Left kidney (tissue), 1 donor: ENCODE measurements at regions not wholly inside any gene's neighbourhood (a gene's known extent, or its start where the extent isn't known, plus 50 kb on each side); places are given as distances from the start of the nearest gene placed in this dataset.

ENCODE experiments used
- DNase-seq: peaks from one replicate; pipeline ENCODE4 v3.0.0-alpha.2; 2013

DNA sequence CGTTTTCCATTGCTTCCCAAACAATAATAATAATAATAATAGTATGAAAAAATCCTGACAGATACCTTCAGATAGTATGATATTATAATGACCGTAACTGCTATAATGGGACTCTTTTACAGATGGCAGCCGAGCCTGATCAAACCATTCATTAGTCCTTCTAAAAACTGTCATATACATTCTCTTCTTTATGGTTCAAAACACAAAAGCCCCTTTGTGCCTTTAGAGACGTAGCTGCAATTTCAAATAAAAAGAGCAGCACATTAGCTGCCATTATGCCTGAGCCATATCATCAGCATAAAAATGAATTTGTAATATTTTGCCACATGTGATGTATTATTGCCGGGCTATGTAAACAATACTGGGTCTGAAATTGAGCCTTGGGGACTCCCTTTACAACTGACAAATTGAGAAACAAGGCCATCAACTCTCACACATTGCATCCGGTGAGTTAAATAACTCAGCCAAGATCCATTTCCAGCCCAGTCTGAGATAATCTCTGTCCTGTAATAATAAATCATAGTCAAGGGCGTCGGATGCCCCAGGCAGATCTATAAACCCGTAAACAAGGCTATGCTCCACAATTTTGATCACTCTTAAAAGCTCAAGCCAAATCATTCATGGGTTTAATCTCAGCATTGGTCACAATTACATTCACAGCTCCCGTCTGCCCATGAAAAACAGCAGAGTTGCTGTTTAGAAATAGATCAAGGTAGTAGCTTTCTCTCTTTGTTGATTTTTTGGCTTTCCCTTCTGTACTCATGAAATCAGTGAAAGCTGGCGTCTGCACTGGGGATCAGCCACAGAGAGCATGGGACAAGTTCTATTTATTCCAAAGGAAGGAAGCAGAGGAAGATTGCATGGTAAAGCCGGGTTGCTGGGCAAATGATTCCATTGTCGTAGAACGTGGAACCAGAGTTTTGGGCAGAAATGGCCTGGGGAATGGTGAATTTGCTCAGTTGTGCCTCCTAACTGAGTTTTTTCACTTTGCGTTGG, 150.1 kb upstream of the BMPER start:
- DNase-seq = no peak

DNA sequence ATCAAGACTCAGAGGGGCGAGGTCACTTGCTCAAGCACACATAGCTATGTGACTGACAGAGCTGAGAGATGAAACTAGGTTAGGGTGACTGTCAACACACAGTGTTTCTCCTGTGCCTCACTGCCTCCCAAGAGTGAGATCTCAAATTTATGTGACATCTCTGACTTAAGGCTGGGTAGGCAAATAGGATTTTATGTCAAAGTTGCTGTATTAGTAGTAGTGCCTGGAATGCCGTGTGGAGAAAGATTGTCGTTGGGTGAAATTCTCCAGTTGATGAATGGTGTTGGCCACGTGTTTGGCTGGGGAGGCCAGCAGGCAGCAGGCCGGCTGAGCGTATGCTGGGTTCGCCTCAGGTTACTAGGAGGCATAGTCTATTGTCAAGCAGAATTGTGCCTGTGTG, 148.3 kb upstream of the BMPER start:
- no peak for DNase-seq

DNA sequence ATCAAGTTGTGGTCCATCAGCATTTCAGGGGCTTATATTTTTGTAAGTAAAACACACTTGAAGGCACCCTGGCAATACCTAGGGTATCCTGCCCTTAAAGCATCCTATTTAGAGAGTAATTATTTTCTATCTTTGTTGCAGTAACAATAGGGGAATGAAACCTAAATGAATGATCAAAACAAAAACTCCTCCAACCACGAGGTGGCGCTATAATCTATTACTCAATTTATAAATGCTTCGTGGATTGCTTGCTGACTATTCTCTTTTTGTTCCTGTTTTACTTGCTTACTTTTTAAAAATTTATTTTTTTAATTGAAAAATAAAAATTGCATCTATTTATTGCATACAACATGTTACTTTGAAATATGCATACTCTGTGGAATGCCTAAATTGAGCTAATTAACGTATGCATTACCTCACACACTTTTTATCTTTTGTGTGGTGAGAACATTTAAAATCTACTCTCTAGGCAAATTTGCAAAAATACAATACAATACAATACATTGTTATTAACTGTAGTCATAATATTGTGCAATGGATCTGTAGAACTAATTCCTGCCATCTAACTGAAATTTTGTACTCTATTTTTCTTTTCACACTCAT, 147.7 kb upstream of the BMPER start:
- no peak for DNase-seq

DNA sequence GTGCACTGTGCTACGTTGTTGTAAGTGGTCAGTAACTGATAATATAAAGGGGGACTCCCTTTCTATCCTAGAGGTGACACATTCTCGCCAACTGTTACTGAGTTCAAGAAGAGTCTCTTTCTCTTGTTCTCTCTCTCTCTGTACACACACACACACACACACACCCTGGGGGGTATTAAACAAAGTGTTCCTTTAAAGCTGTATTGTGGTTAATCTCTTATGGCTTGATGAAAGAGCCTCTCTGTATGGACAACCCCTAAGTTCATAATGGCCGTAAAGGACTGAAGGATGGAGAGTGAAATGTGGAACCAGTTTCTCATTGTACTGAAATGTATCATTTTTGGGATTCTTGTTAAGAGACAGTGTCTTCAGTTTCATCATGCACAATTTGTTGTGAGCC, 145.2 kb upstream of the BMPER start:
- DNase-seq = no peak

DNA sequence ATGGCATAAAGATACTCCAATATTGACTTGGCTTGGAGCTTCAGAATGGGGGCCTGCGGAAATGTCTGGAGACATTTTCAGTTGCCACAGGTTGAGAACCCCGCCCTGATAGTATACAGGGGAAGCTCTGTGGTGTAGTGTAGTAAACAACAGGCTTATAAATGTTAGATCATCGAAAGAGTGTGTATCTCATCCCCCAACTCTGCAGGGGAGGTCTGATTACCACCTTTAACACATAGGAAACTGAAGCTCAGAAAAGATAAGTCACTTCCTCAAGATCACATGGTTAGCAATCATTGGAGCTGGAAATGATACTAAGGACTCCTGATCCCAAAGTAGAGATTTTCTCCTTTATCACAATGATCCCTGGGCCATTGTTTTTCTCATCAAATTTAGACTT, 144.5 kb upstream of the BMPER start:
- DNase-seq = no peak

DNA sequence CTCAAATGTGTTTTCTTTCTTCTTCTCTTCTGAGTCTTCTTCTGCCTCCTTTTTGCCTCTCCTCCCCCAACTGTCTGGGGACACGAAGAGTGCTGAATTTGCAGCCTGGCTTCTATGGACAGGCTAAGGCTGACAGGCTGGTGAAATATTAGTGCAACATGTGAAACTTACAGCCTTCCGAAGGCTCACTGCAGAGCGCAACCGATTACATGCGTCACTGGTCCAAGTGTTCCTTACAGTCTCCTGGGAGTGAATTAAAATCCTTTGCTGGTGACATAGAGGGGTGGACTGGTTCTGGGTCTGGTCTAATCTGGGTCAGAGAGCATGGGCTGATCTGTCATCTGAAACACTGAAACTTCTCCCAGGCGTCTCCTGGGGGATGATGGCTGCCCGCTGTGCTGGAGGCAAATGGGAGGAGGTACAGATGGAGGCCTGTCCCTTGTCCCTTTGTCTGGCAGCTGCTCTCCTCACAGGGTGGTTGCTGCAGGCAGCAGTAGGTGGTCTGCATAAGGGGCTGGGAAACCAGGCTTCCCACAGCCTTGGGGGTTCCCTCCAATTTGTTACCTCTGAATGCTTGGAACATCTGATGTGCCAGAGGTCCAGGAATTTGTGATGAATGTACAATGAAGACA, 143.8 kb upstream of the BMPER start:
- no peak for DNase-seq

DNA sequence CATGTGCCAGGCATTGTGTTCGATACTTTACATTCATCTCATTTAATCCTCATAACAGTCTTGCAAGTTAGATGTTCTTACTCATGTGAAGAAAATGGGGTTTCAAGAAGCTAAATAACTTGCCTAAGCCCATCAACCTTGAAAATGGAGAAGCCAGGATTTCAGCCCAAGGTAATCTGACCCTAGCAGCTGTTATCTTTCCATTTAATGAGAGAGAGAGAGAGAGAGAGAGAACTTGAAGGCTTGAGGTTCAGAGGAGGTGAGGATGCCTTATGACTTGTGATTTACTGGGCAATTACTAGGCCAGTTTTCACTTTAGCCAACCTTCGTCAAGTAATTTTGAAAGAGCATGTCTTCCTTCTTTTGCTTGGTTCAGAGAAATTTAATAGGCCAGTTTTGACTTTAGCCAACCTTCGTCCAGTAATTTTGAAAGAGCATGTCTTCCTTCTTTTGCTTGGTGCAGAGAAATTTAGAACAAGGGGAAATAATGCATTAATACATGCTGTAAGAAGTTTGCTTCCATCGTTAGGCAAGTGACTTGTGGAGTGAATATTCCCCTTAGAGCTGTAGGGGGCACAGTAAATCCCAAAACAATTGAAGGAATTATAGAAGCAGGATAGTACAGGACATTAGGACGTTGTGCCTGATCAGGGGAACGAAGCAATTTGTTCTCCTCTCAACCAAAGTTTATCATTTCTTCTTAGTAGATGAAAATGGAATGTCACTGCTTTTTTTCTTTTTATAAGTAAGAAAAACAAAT, 143.0 kb upstream of the BMPER start:
- DNase-seq = no peak

DNA sequence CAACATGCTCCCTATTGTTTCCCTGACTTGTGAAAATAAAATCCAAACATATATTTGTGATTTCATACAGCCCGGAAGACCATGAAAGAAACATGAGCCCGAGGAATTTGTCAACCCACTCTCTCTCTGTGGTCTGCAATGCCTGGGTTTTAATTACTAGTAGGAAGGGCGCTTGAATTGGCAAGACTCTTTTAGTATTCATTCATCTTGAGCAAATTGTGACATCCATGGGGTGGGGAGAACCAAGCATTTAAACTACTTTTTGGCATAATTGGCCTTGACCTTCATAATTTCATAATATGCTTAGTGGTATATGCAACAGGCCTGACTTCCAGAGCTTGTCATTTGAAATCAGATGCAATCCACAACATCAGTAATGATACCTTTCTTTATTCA, 142.4 kb upstream of the BMPER start:
- no peak for DNase-seq

DNA sequence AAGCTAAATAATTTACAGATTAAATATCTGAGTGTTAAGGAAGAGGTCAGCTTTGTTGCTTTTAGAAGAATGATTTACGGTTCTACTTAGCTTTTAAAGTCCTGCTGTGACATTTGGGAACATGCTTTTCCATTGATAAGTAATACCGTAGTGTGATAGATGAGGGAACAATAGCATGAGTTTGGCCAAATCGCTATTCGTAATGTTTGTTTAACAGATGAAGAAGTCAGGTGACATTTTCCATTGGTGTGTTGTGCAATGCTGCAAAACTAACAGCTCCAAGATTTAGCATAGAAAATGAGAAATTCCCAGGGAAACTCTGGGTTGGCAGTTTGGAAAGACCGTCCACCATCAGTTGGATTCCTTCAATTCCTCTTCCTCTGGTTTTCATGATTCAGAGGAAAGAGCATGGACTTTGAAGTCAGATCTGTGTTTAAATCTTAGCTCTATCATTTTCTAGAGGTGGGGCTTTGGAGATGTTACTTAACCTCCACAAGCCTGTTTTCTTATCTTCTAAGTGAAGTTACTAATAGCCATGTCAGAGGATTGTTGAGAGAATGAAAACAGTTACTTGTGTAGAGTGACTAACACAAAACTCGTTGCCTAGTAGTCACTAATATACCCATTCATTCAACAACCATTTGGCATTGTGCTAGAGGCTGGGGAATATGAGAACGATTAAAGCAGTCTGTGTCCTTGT, 140.4 kb upstream of the BMPER start:
- DNase-seq = no peak

GRCh38 chr7:33766405-33766804, 138.9 kb upstream of the BMPER start:
- DNase-seq = no peak

DNA sequence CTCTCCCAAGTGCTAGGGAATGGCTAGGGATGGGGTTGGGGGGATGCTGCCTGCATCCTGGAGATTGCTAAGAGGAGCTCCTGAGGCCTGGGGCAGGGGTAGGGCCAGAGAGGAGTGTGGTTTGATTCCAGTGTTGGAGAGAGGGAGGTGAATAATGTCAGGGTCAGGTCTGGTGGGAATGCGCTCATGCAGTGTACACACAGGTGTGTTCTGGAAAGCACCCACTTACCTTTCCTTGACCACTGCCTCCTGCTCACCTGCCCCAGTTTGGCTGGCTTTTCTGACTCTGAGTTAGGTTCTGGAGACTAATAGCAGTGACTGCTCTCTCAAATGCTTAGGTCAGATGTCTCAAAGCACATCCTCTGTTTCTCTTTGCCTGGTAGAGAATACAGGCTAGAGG, 135.4 kb upstream of the BMPER start:
- DNase-seq = no peak

DNA sequence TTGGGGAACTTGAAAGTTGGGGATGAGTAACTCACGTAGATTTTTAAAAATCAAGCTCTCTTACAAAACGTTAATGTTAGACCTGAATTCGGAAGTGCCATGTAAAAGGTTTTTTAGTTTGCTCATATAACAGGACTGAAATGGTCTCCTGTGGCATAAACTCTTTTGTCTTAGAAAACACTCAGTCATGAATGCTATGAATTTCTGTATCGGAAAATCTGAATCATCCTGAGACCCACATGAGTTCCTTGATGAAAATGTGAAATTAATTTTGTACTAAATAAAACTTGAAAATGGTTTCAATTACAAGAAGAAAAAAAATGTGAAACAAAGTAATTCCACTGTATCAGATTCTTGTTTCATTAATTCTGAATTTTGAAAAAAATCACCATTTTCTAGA, 134.8 kb upstream of the BMPER start:
- no peak for DNase-seq

DNA sequence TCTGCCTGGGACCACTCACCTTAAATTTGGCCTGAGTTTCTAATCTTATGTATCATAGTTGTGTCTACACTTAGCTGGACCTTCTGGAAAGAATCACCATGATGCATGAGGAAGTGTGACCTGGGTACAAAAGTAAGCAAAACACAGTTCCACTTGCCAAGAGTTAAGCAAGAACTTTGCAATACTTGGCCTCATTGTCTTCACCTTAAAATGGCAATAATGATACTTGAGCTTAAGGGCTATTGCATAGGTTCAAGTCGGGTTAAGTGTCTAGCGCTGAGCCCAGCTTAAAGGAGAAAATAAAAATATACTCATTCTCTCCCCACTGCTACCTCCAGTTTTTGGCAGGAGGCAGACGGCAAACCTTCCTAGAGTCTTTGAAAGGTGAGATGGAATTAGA, 133.9 kb upstream of the BMPER start:
- DNase-seq = no peak

DNA sequence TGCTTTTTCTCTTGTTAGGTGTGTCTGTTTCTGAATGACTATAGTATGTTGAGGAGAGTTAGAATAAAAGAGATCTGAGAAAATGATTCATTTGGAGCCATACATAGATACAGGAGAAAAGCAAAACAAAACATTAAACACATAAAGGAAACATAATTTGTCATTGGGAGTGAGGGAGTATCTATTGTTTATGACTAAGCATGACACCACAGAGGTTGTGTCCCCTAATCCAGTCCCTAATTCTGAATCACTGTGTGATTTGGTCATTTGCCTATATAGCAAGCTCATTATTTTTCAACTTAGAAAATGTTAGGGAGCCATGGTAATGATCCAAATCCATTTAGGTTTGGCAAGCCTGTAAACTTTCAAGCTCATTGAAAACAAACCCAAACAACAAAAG, 132.3 kb upstream of the BMPER start:
- DNase-seq = no peak

DNA sequence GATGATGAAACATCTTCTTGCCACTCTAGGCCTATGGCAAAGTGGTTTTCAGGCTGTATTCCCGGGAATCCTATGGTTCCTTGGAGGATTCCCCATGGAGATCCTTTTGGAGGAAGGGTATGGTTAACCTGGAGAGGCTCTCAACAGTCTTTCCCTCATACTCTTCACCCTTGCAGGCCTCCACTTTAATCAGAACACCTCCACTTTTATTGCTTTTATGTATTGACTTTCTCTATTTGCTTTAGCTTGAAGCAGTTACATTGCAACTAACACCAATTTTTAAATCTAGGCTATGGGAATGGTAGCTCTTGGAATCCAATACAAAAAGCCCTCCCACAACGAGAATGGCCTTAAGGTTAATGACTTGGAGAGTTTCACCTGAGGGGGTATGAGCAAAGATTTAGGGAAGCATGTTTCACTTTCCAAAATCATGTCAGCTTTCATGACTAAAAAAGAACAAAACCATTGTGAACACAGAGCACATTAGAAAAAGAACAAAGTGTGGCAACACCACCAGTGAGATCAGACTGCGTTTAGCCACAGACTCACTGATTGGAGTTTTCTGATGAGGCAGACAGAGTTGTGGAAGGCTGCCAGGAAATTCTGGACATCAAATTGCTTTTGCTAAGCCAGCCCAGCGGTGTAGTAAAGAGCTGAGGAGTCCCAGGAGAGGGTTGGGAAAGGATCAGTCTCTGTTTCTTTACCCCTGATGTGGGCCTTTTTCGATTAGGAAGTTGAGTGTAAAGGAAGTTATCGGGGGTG, 130.4 kb upstream of the BMPER start:
- no peak for DNase-seq

DNA sequence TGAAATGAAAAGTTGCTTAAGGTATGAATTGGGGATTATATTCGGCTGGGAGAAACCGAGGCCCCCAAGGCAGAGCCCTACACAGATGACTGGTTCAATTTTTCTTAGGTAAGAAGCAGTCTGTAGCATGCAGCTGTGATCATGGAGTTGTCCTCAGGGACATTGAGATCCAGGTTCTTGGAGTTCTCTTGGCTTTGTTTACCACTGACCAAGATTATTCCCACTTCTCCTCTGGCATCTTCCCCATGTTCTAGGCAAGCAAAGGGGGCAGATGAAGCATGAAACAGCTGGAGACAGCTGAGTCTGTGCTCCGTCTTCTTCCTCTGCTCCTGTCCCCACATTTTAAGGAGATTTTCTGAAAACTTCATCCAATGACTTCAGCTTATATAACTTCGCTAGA, 129.5 kb upstream of the BMPER start:
- no peak for DNase-seq

GRCh38 chr7:33776788-33777187, 128.6 kb upstream of the BMPER start:
- DNase-seq = no peak

DNA sequence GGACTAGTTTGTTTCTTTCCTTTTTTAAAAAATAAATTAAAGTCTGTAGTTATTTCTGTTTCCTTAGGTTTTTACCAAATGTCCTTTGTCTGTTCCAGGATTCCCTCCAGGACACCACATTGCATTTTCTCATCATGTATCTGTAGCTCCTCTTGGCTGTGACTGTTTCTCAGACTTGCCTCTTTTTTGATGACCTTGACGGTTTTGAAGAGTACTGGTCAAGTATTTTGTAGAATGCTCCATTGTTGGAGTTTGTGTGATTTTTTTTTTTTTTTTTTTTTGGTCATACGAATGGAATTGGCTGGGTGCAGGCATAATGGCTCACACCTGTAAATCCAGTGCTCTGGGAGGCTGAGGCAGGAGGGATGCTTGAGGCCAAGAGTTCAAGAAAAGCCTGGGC, 127.1 kb upstream of the BMPER start:
- DNase-seq = no peak

DNA sequence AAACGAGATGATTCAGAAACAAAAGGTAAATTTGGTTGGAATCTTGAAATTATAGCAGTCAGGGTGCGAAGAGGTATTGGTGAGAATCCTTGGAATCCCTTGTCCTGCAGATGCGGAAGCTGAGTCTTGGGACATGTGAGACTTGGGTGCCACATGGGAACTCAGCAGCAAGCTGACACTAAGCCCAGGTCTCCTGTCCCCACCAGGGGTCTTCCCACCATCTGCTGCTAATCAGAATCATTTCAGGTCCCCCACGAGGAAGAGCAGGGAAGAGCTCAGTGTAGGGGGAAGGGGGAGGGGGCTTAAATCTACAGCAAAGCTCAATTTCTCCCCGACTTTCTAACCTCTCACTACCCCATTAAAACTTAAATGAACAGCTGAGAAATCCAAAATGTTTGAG, 126.1 kb upstream of the BMPER start:
- no peak for DNase-seq

- no peak for DNase-seq
These were observed 124.2 kb upstream of the BMPER start for GRCh38 chr7:33781167-33781566.

DNA sequence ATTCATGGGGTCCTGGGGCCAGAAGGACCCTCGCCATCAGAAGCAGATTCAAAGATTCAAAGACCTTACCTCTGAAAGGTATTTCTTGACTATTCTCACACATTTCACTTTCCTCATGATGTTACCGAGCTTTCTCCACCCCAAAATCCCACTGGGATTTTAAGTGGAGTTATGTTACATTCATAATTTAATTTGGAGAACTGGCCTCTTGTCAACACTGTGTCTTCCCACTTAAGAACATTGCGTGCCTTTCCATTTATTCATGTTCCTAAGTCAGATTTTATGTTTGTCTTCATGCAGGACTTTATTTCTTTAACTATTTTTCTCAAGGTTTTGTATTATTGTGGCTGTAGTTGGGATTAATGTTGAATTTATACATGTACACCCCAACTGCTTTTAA, 123.5 kb upstream of the BMPER start:
- DNase-seq = no peak
